Ectodermal cell (in vitro differentiated cells): ENCODE measurements at regions not wholly inside any gene's neighbourhood (a gene's known extent, or its start where the extent isn't known, plus 50 kb on each side); places are given as distances from the start of the nearest gene placed in this dataset.

Experiments
- H3K27ac ChIP-seq: 2 replicates; pipeline ENCODE4 v1.7.0; 2013; ENCODE audit warnings: mild to moderate bottlenecking, low read depth, low read length; ENCODE audit not compliant: insufficient read depth, poor library complexity, severe bottlenecking
- H3K27me3 ChIP-seq: 2 replicates; pipeline ENCODE4 v1.7.0; 2013; ENCODE audit warnings: mild to moderate bottlenecking, low read length; ENCODE audit not compliant: insufficient read depth, control insufficient read depth, poor library complexity, severe bottlenecking
- H3K36me3 ChIP-seq: one replicate; pipeline ENCODE4 v1.7.0; 2013; ENCODE audit warnings: low read length; ENCODE audit not compliant: control insufficient read depth, insufficient read depth
- H3K4me1 ChIP-seq: one replicate; pipeline ENCODE4 v1.7.0; 2013; ENCODE audit warnings: low read length; ENCODE audit not compliant: control insufficient read depth, insufficient read depth
- H3K4me3 ChIP-seq: 2 replicates; pipeline ENCODE4 v1.7.0; 2013; ENCODE audit warnings: low read depth, low read length, control low read depth; ENCODE audit not compliant: insufficient read depth
- H3K9me3 ChIP-seq: 2 replicates; pipeline ENCODE4 v1.7.0; 2013; ENCODE audit warnings: mild to moderate bottlenecking, low read length, moderate library complexity; ENCODE audit not compliant: control insufficient read depth
- WGBS, 2 experiments: methylation state at CpG; one replicate each; pipeline ENCODE4 v1.1.7; 2013; ENCODE audit warnings: missing lambda C conversion rate in 2 of 2; 5-methylcytosine and 5-hydroxymethylcytosine counted together

- Histone ChIP-seq H3K4me3 (no peak overlapping the region), H3K36me3 (no peaks in the 10 kb centered on the region), H3K27ac (no peak overlapping the region), H3K4me1 (no peaks in the 10 kb centered on the region), H3K9me3 (no peaks in the 10 kb centered on the region), H3K27me3 (no peaks in the 10 kb centered on the region)
- 91 to 92% methylated on average over 4 of the region's 4 CpGs for WGBS, 2 experiments
Observed at GRCh38 chr6:767755-768512, 75.0 kb upstream of the EXOC2 start.

- Histone ChIP-seq H3K27ac (no peak overlapping the region), H3K36me3 (no peaks in the 10 kb centered on the region), H3K4me1 (no peaks in the 10 kb centered on the region), H3K27me3 (no peaks in the 10 kb centered on the region), H3K4me3 (no peak overlapping the region), H3K9me3 (no peaks in the 10 kb centered on the region)
- 82 to 85% methylated on average over 5 of the region's 5 CpGs for WGBS, 2 experiments
Observed at GRCh38 chr6:766625-767024, 73.7 kb upstream of the EXOC2 start.

- Histone ChIP-seq H3K27ac (no peak overlapping the region), H3K27me3 (no peaks in the 10 kb centered on the region), H3K4me1 (no peaks in the 10 kb centered on the region), H3K9me3 (no peaks in the 10 kb centered on the region), H3K4me3 (no peak overlapping the region), H3K36me3 (no peaks in the 10 kb centered on the region)
- WGBS, 2 experiments = 95% methylated on average over 13 of the region's 13 CpGs
Observed at GRCh38 chr6:761997-762396, 69.1 kb upstream of the EXOC2 start.

GRCh38 chr6:760982-761955 is 68.3 kb upstream of the EXOC2 start:
- H3K9me3 ChIP-seq = no peaks in the 10 kb centered on the region
- WGBS, 2 experiments = 92 to 94% methylated on average over 48 of the region's 48 CpGs
- H3K4me3 ChIP-seq = no peak overlapping the region
- H3K36me3 ChIP-seq = no peaks in the 10 kb centered on the region
- no peaks in the 10 kb centered on the region for H3K4me1 ChIP-seq
- no peak overlapping the region for H3K27ac ChIP-seq
- no peaks in the 10 kb centered on the region for H3K27me3 ChIP-seq

DNA sequence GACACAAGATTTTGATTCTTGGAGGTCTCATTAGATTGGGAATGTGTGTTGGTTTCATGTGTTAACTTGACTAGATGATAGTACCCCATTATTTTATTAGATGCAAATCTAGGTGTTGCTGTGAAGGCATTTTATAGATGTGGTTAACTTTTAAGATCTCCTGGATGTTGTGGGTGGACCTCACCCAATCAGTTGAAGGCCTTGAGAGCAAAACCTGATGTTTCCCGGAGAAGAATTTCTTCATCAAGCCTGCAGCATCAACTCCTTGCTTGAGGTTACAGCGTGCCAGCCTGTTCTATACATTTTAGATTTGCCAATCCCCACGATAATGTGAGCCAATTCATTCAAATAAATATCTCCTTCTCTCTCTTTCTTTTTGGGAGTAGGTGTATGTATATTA is 66.8 kb upstream of the EXOC2 start:
- Histone ChIP-seq H3K27me3 (no peaks in the 10 kb centered on the region), H3K27ac (no peak overlapping the region), H3K4me3 (no peak overlapping the region), H3K36me3 (no peaks in the 10 kb centered on the region), H3K9me3 (no peaks in the 10 kb centered on the region), H3K4me1 (no peaks in the 10 kb centered on the region)
- WGBS, 2 experiments = 92 to 99% methylated on average over 2 to 3 of the region's 3 CpGs

- Histone ChIP-seq H3K4me3 (no peak overlapping the region), H3K27ac (no peak overlapping the region), H3K27me3 (no peaks in the 10 kb centered on the region), H3K36me3 (no peaks in the 10 kb centered on the region), H3K9me3 (no peaks in the 10 kb centered on the region), H3K4me1 (no peaks in the 10 kb centered on the region)
Observed at GRCh38 chr6:756224-756623, 63.3 kb upstream of the EXOC2 start.

- Histone ChIP-seq H3K36me3 (no peaks in the 10 kb centered on the region), H3K4me1 (no peaks in the 10 kb centered on the region), H3K27me3 (no peaks in the 10 kb centered on the region), H3K4me3 (no peak overlapping the region), H3K27ac (no peak overlapping the region), H3K9me3 (no peaks in the 10 kb centered on the region)
- 91 to 94% methylated on average over 3 of the region's 3 CpGs for WGBS, 2 experiments
Observed at GRCh38 chr6:754202-754601, 61.3 kb upstream of the EXOC2 start.

DNA sequence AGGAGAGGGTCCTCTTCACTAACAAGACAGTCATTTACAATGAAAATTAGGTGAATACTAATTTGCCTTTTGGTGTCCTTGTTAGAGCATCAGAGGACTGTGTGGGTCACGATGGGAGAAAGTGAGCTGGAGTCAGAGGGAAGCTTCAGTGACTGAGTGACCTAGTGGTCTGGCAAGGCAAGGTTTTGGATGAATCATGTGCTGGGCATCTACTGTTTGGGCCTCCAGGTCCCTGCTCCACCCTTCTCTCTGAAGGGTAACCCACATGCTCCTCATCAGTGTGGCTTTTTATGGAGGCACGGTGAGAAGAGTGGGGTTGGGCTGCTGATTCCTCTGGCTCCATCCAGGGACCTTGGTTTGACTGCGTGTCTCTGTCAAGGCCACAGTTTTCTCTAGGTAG is 60.5 kb upstream of the EXOC2 start:
- H3K9me3 ChIP-seq = no peaks in the 10 kb centered on the region
- H3K4me3 ChIP-seq = no peak overlapping the region
- H3K27ac ChIP-seq = no peak overlapping the region
- no peaks in the 10 kb centered on the region for H3K4me1 ChIP-seq
- no peaks in the 10 kb centered on the region for H3K27me3 ChIP-seq
- no peaks in the 10 kb centered on the region for H3K36me3 ChIP-seq
- WGBS, 2 experiments = 86 to 94% methylated on average over 3 of the region's 3 CpGs

GRCh38 chr6:752438-752837 is 59.5 kb upstream of the EXOC2 start:
- Histone ChIP-seq H3K27me3 (no peaks in the 10 kb centered on the region), H3K4me3 (no peak overlapping the region), H3K36me3 (no peaks in the 10 kb centered on the region), H3K27ac (no peak overlapping the region), H3K4me1 (no peaks in the 10 kb centered on the region), H3K9me3 (no peaks in the 10 kb centered on the region)
- WGBS, 2 experiments = 95 to 100% methylated on average over 2 of the region's 2 CpGs

- Histone ChIP-seq H3K4me1 (no peaks in the 10 kb centered on the region), H3K36me3 (no peaks in the 10 kb centered on the region), H3K4me3 (no peak overlapping the region), H3K27ac (no peak overlapping the region), H3K27me3 (no peaks in the 10 kb centered on the region), H3K9me3 (no peaks in the 10 kb centered on the region)
- 93 to 94% methylated on average over 4 of the region's 4 CpGs for WGBS, 2 experiments
Observed at GRCh38 chr6:751765-752164, 58.8 kb upstream of the EXOC2 start.
